Right lobe of liver (tissue), 6 donors: ENCODE measurements at regions not wholly inside any gene's neighbourhood (a gene's known extent, or its start where the extent isn't known, plus 50 kb on each side); places are given as distances from the start of the nearest gene placed in this dataset.
A peak's percentile ranks its signal among the peaks of the same experiment; 100 is the strongest.

Source experiments
- ATAC-seq, 4 donors: fragments of 200-7000 bp; cut with Tn5 transposase; one replicate each; pipeline ENCODE4 v1.9.1; 2020; ENCODE audit warnings: mild to moderate bottlenecking in 4 of 4, moderate library complexity in 4 of 4
- DNase-seq, 3 donors: peaks; one replicate each; pipeline ENCODE4 v3.0.0-alpha.2; 2020
- H3K27ac ChIP-seq, 3 donors: fragments of 200-600 bp; one replicate each; pipeline ENCODE4 v1.8.0; 2022
- H3K27me3 ChIP-seq, 2 donors: fragments of 200-600 bp; one replicate each; pipeline ENCODE4 v1.8.0; 2022
- H3K36me3 ChIP-seq, 4 donors: fragments of 200-600 bp; sonication (generic) in 1 of 4; one replicate each; pipeline versions ENCODE4 v1.5.1 to v1.8.0; 2017 to 2022; ENCODE audit warnings: control low read depth in 1 of 4
- H3K4me1 ChIP-seq, 4 donors: fragments of 200-600 bp; sonication (generic) in 1 of 4; one replicate each; pipeline versions ENCODE4 v1.5.1 to v1.8.0; 2017 to 2022; ENCODE audit warnings: control low read depth in 1 of 4
- H3K4me3 ChIP-seq, 3 donors: fragments of 200-600 bp; one replicate each; pipeline ENCODE4 v1.8.0; 2022
- H3K9me3 ChIP-seq, 4 donors: fragments of 200-600 bp; sonication (generic) in 1 of 4; one replicate each; pipeline versions ENCODE4 v1.5.1 to v1.8.0; 2017 to 2022; ENCODE audit warnings: control low read depth in 1 of 4
- CTCF ChIP-seq, 4 donors: fragments of 200-600 bp in 3 of 4; fragments of 450-650 bp in 1 of 4; IDR thresholded peaks; one replicate each; pipeline versions ENCODE4 v1.5.1 to v1.8.0; 2016 to 2022; ENCODE audit warnings: antibody characterized with exemption in 4 of 4, mild to moderate bottlenecking in 2 of 4
- POLR2A ChIP-seq: fragments of 450-650 bp; IDR thresholded peaks from one replicate; pipeline ENCODE4 v1.6.1; 2017; ENCODE audit warnings: antibody characterized with exemption, mild to moderate bottlenecking
- WGBS: methylation state at CpG from one replicate; pipeline ENCODE4 v1.1.6; 2018; ENCODE audit warnings: low coverage, low lambda C conversion rate; ENCODE audit not compliant: insufficient coverage; ENCODE audit errors: missing lambda C conversion rate; 5-methylcytosine and 5-hydroxymethylcytosine counted together
- intact Hi-C, 2 donors: fragments of 100-400 bp; cut with DNase I; formaldehyde crosslinking; loops; one replicate each; pipeline versions ENCODE4 v1.11.2 to v1.14.1; 2022
- donor health status: DM: no; HTN: yes; CAD: no.
- donor health status: DM: no; HTN: no; CAD: no.
- donor health status: DM: no; HTN: no; CAD: no.
- donor health status: DM: no; HTN: yes; CAD: no.
- donor health status: DM: no; HTN: yes; CAD: no.

DNA sequence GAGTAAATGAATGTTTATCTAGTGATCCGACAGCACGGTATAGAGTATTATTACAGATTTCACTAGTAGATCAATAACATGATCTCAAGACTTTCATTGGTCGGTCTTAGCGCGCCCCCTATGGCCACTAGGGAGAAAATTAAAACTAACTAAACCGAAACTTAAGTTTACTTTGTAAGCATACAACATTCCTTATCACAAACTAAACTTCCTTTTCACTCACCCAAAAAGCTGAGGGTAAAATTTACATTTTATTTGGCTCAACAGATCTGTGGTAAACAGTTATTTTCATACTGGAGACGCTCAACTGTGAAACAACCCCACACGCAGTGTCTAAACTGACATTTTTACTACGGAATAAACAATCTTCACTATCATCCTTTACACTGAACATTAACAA is 215.6 kb upstream of the MAP2 start:
- WGBS: 27% methylated on average over 9 of the region's 9 CpGs
- intact Hi-C loops: no loop called here
- ATAC-seq: peak in 2 of 4 donors; percentile 36 to 63

GRCh38 chr2:209209943-209210342 is 213.9 kb upstream of the MAP2 start:
- no peaks in the 10 kb centered on the region for H3K36me3 ChIP-seq

More for the DNA sequence above, 215.6 kb upstream of the MAP2 start:
- peak in 1 of 3 donors; percentile 28 for DNase-seq
- peak; percentile 49 to 51 (median 51) for TF ChIP-seq CTCF (IDR thresholded peaks at IDR 0.05)
- no peak for TF ChIP-seq POLR2A
- Histone ChIP-seq H3K36me3 (no peaks in the 10 kb centered on the region), H3K4me3 (no peak overlapping the region), H3K9me3 (no peaks in the 10 kb centered on the region), H3K27ac (no peak overlapping the region), H3K27me3 (no peaks in the 10 kb centered on the region), H3K4me1 (no peaks in the 10 kb centered on the region)

GRCh38 chr2:209230560-209230959 is 193.3 kb upstream of the MAP2 start:
- no peak overlapping the region for H3K27ac ChIP-seq
- no peaks in the 10 kb centered on the region for H3K4me1 ChIP-seq
- H3K36me3 ChIP-seq: no peaks in the 10 kb centered on the region
- H3K9me3 ChIP-seq: no peaks in the 10 kb centered on the region
- DNase-seq (no peak), ATAC-seq (no peak)
- no peak for TF ChIP-seq CTCF (IDR thresholded peaks at IDR 0.05)
- no peak for TF ChIP-seq POLR2A
- WGBS: 41% methylated on average over 2 of the region's 2 CpGs
- H3K27me3 ChIP-seq: no peaks in the 10 kb centered on the region
- H3K4me3 ChIP-seq: no peak overlapping the region
- intact Hi-C loops: no loop called here

More at GRCh38 chr2:209209943-209210342, 213.9 kb upstream of the MAP2 start:
- Histone ChIP-seq H3K27me3 (no peaks in the 10 kb centered on the region), H3K4me3 (no peak overlapping the region), H3K27ac (no peak overlapping the region), H3K4me1 (no peaks in the 10 kb centered on the region), H3K9me3 (no peaks in the 10 kb centered on the region)
- ATAC-seq (no peak), DNase-seq (no peak)
- no CpG with 5 or more reads among the region's 4 CpGs for WGBS
- no peak for TF ChIP-seq CTCF (IDR thresholded peaks at IDR 0.05)
- no peak for TF ChIP-seq POLR2A
- intact Hi-C loops: no loop called here

DNA sequence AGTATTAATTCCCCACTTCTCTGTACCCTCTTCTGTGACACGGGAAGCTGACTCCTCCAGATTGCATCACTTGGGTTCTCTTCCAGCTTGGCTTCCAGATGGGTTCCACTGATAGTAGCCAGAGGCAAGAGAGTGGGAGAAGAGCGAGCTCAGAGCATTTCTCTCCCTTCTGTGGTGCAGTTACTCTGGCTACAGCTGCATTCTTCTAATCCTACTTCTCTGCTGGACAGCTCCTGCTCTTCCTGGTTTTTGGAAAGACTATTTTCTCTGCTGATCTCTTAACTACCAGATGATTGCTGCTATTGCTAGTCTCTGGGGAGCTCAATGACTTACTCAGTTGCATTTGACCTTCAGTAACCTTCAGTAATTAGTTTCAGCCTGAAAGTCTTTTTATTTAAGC is 187.5 kb upstream of the MAP2 start:
- no peaks in the 10 kb centered on the region for H3K27me3 ChIP-seq
- no peaks in the 10 kb centered on the region for H3K9me3 ChIP-seq
- H3K27ac ChIP-seq: no peak overlapping the region
- intact Hi-C loops: no loop called here
- TF ChIP-seq CTCF (IDR thresholded peaks at IDR 0.05) (no peak), POLR2A (no peak)
- H3K4me3 ChIP-seq: no peak overlapping the region
- no peak for ATAC-seq
- WGBS: 23% methylated on average over 2 of the region's 2 CpGs
- H3K4me1 ChIP-seq: no peaks in the 10 kb centered on the region
- DNase-seq: no peak
- H3K36me3 ChIP-seq: no peaks in the 10 kb centered on the region
